Activated naive CD8-positive, alpha-beta T cell treated with anti-CD3 and anti-CD28 coated beads, Interleukin-2, amount 10 ng/mL, durations not matched to agents 7 days and 5 days (primary cell): ENCODE measurements at regions not wholly inside any gene's neighbourhood (a gene's known extent, or its start where the extent isn't known, plus 50 kb on each side); places are given as distances from the start of the nearest gene placed in this dataset.
"Not testable (repeated sequence)": the region's sequence is repeated elsewhere in the genome, so short reads cannot be mapped to it uniquely, and the experiment has no call there.

Source experiments
- ATAC-seq: fragments of 150-1000 bp; cut with Tn5 transposase; one replicate; pipeline ENCODE4 v1.10.0; 2021; ENCODE audit warnings: low read depth, moderate library complexity
- POLR2A ChIA-PET: fragments of 350-600 bp; sonication (Branson Sonifier 250); formaldehyde crosslinking; loops from one replicate; lab custom pipeline; 2021; ENCODE audit warnings: antibody characterized with exemption; lab: Charles Lee
- DNase-seq: peaks from one replicate; pipeline ENCODE4 v3.0.0; 2021
- H3K27ac Mint-ChIP-seq: one replicate; pipeline ENCODE4 v1.8.0; 2022; ENCODE audit warnings: mild to moderate bottlenecking, mixed read lengths
- H3K27me3 Mint-ChIP-seq: one replicate; pipeline ENCODE4 v1.8.0; 2022; ENCODE audit warnings: mild to moderate bottlenecking, moderate library complexity, mixed read lengths
- H3K36me3 Mint-ChIP-seq: one replicate; pipeline ENCODE4 v1.8.0; 2021; ENCODE audit warnings: mild to moderate bottlenecking, mixed read lengths
- H3K4me1 Mint-ChIP-seq: one replicate; pipeline ENCODE4 v1.8.0; 2021; ENCODE audit warnings: mixed read lengths
- H3K4me3 Mint-ChIP-seq: one replicate; pipeline ENCODE4 v1.8.0; 2022; ENCODE audit warnings: mild to moderate bottlenecking, moderate library complexity, mixed read lengths
- H3K9me3 Mint-ChIP-seq: one replicate; pipeline ENCODE4 v1.8.0; 2021; ENCODE audit warnings: mixed read lengths

DNA sequence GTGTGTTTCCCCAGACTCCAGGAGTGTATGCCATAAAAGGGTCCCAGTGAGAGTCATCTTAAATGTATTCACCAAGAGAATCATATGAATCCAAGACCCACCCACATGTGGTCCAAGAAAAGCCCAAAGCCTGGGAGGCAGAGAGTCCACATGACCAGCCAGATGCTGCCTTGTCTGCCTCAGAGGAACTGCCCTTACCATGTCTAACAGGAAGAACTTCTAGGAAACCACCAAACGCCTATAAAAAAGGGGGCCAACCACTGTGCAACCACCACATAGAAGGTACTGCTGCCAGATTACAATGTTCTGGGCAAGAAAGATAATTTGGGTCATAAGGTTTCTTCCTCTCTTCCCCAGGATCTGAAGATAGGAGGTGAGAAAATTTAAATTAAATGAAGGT lies 129.8 kb upstream of the SLC24A2 start:
- ATAC-seq (no peak), DNase-seq (no peak)
- Mint-ChIP-seq H3K4me3 (no peak overlapping the region), H3K27me3 (peaks cover 24% of the 10 kb centered on the region), H3K4me1 (peaks cover 10% of the 10 kb centered on the region), H3K27ac (no peak overlapping the region), H3K9me3 (no peaks in the 10 kb centered on the region), H3K36me3 (no peaks in the 10 kb centered on the region)
- POLR2A ChIA-PET = no interaction called here

DNA sequence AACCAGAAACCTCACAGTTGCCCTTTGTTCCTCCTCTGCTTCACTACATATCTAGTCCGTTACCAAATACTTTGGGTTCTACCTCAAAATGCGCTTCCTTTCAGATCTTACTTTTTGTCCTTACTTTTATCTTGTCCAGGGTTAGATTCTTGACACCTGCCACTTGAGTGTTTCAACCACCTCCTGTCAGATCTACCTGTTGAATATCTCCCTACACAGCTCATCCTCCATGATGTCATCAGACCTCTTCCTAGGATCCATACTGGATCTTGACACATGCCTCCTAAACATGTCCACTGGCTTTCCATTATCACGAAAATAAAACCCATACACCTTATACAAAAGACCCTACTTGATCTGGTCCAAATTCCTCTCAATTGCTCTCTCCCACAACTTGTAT lies 125.2 kb upstream of the SLC24A2 start:
- no peak overlapping the region for H3K27ac Mint-ChIP-seq

DNA sequence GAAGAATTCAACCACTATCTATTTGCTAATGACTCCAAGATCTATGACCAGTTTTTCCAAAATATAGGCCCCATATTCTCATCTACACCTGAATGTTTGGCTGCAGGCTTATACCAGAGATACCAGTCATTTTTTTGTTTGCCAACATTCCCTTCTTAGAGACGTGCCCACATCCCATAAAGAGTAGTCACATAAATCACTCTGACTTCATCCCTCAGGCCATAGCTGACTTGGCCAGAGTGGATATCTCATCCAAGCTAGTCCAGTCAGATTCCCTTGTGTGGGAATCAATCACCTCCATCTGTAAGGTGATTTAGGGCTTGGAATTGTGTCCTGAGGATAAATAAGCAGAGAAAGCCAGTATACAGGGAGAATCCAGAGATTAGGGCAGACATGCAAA lies 124.3 kb upstream of the SLC24A2 start:
- Mint-ChIP-seq H3K4me1 (peaks cover 3% of the 10 kb centered on the region), H3K4me3 (no peak overlapping the region), H3K27me3 (peaks cover 11% of the 10 kb centered on the region), H3K36me3 (no peaks in the 10 kb centered on the region), H3K27ac (no peak overlapping the region), H3K9me3 (no peaks in the 10 kb centered on the region)
- no peak for ATAC-seq
- POLR2A ChIA-PET = no interaction called here
- no peak for DNase-seq

More for the DNA sequence above, 125.2 kb upstream of the SLC24A2 start:
- POLR2A ChIA-PET = no interaction called here
- DNase-seq (no peak), ATAC-seq (no peak)
- Mint-ChIP-seq H3K4me3 (no peak overlapping the region), H3K9me3 (no peaks in the 10 kb centered on the region), H3K4me1 (peaks cover 10% of the 10 kb centered on the region), H3K27me3 (peaks cover 16% of the 10 kb centered on the region), H3K36me3 (no peaks in the 10 kb centered on the region)

DNA sequence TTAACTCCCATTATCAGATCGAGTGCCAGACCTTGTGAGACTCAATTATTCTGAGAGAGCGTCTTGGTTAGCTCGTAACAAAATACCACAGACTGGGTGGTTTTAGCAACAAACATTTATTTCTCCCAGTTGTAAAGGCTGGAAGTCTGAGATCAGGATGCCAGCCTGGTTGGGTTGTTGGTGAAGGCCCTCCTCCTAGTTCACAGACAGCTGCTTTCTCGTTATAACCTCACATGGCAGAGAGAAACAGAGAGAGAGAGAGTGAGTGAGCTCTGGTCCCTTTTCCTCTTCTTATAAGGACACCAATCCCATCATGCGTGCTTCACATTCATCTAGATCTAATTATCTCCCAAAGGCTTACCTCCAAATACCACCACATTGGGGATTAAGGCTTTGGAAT lies 114.2 kb upstream of the SLC24A2 start:
- Mint-ChIP-seq H3K36me3 (no peaks in the 10 kb centered on the region), H3K9me3 (peaks cover 7% of the 10 kb centered on the region), H3K4me3 (no peak overlapping the region), H3K27me3 (no peaks in the 10 kb centered on the region), H3K4me1 (peaks cover 6% of the 10 kb centered on the region), H3K27ac (no peak overlapping the region)
- DNase-seq (no peak), ATAC-seq (no peak)
- POLR2A ChIA-PET = no interaction called here

DNA sequence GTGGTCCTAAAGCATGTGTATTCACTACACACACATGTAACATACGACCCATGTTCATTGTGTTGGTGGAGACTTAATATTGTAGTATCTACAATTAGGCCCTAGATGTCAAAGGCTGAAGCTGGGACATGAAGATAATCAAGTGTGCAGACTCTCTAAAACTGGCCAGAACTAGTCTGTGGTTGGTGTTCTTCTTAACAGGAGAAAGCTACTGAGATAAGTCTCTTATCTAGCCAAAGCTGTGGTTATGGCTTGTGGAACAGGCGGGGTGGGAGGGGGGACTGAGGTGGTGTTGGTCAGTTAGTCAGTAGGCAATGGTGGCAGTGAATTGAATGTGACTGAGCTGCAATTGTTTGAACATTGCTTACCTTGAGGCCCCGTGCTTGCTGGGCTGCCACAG lies 112.7 kb upstream of the SLC24A2 start:
- Mint-ChIP-seq H3K27me3 (no peaks in the 10 kb centered on the region), H3K4me3 (no peak overlapping the region), H3K9me3 (peaks cover 3% of the 10 kb centered on the region), H3K36me3 (no peaks in the 10 kb centered on the region), H3K27ac (no peak overlapping the region), H3K4me1 (peaks cover 6% of the 10 kb centered on the region)
- ATAC-seq = no peak
- DNase-seq = no peak
- POLR2A ChIA-PET = no interaction called here

DNA sequence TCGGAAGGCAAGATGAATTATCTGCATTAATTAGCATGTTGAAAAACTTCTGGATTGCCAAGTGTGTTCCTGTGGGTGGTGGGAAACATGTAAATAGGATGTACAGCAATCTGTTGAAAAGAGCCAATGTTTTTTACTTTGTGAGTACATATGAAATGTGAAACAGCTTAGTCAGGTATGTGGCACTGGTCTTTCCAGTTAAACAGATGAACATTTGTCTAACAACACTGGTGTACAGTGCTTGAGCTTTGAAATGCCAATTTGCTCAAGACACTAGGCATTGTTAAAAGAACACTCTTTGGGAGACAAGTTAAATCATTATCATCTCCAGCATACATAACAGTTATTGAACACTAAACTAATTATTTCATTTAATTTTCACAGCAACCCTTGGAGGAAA lies 107.3 kb upstream of the SLC24A2 start:
- no peaks in the 10 kb centered on the region for H3K27me3 Mint-ChIP-seq
- peaks cover 3% of the 10 kb centered on the region for H3K9me3 Mint-ChIP-seq
- DNase-seq = no peak
- POLR2A ChIA-PET = no interaction called here
- H3K4me1 Mint-ChIP-seq = no peaks in the 10 kb centered on the region
- H3K4me3 Mint-ChIP-seq = no peak overlapping the region
- no peak overlapping the region for H3K27ac Mint-ChIP-seq
- ATAC-seq = no peak
- no peaks in the 10 kb centered on the region for H3K36me3 Mint-ChIP-seq

DNA sequence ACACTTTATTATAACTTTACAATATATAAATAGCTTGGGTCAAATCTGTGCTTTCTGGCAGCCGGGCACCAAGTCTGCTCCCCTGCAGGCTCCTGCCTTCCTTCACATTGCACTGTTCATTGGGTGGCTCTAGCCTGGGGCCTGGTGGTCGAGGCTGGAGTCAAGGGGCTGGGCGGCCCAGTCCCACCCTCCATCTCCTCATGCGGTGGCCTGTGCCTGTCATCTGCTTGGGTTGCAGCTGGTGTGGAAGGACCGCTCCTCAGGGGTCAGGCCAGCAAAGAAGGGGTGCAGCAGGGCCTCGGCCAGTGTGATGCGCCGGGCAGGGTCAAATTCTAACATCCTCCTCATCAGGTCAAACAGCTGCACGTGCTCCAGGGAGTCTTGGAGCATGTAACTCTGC lies 106.7 kb upstream of the SLC24A2 start:
- H3K27me3 Mint-ChIP-seq, H3K9me3 Mint-ChIP-seq, H3K36me3 Mint-ChIP-seq, DNase-seq, H3K27ac Mint-ChIP-seq, ATAC-seq, H3K4me3 Mint-ChIP-seq, POLR2A ChIA-PET, H3K4me1 Mint-ChIP-seq: not testable (repeated sequence)

DNA sequence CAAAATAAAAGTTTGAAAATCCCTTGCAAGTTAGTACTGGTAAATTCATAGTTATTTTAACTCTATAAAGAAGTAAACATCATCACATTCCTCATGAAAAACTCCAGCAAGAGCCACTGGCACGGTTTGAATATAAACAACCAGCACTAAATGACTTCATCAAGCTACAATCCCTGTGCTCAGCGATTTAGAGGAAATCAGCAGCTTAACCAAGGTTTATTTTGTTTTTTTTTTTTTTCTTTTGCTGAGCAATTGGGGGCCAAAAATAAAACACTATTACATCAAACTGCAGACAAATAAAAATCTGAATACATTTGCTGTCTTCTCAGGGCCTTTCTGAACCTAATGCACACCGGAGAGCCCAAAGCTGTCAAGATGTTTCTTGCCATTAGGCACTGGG lies 106.2 kb upstream of the SLC24A2 start:
- no peak overlapping the region for H3K27ac Mint-ChIP-seq
- no peaks in the 10 kb centered on the region for H3K27me3 Mint-ChIP-seq
- no peak overlapping the region for H3K4me3 Mint-ChIP-seq
- no peak for ATAC-seq
- no peaks in the 10 kb centered on the region for H3K4me1 Mint-ChIP-seq
- DNase-seq = no peak
- H3K9me3 Mint-ChIP-seq = peaks cover 3% of the 10 kb centered on the region
- POLR2A ChIA-PET = no interaction called here
- no peaks in the 10 kb centered on the region for H3K36me3 Mint-ChIP-seq

DNA sequence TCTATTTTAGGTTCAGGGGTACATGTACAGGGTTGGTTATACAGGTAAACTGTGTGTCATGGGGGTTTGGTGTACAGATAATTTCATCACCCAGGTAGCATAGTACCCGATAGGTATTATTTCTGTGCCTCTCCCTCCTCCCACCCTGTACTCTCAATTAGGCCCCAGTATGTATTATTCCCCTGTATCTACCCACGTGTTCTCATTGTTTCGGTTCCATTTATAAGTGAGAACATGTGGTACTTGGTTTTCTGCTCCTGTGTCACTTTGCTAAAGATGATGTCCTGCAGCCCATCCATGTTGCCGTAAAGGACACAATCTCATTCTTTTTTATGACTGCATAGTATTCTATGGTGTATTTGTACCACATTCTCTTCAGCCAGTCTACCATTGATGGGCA lies 96.8 kb upstream of the SLC24A2 start:
- H3K36me3 Mint-ChIP-seq = no peaks in the 10 kb centered on the region
- no peak for ATAC-seq
- peaks cover 2% of the 10 kb centered on the region for H3K9me3 Mint-ChIP-seq
- no peak for DNase-seq
- no peaks in the 10 kb centered on the region for H3K4me1 Mint-ChIP-seq
- peaks cover 8% of the 10 kb centered on the region for H3K27me3 Mint-ChIP-seq
- no peak overlapping the region for H3K4me3 Mint-ChIP-seq
- POLR2A ChIA-PET = no interaction called here
- no peak overlapping the region for H3K27ac Mint-ChIP-seq

DNA sequence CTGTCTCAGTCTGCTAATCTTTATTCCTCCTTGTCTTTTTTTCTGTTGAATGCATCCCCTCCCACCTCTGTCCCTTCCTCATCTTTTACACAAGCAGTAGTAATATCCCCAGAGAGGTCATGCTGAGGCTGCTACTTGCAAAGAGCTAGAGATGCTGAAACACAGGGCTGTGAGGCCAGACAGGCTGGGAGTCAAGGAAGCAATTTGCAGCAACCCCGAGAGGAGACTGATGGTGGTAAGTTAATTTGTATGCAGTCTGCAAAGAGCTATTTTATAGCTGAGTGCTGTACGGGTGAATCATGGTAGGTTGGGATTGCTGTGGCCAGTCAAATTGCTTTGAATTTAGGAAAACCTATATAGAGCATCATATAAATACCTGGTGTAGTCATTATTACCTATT lies 90.2 kb upstream of the SLC24A2 start:
- Mint-ChIP-seq H3K9me3 (no peaks in the 10 kb centered on the region), H3K27ac (no peak overlapping the region), H3K27me3 (peaks cover 24% of the 10 kb centered on the region), H3K4me3 (no peak overlapping the region), H3K36me3 (no peaks in the 10 kb centered on the region), H3K4me1 (no peaks in the 10 kb centered on the region)
- no peak for DNase-seq
- no peak for ATAC-seq
- POLR2A ChIA-PET = no interaction called here

DNA sequence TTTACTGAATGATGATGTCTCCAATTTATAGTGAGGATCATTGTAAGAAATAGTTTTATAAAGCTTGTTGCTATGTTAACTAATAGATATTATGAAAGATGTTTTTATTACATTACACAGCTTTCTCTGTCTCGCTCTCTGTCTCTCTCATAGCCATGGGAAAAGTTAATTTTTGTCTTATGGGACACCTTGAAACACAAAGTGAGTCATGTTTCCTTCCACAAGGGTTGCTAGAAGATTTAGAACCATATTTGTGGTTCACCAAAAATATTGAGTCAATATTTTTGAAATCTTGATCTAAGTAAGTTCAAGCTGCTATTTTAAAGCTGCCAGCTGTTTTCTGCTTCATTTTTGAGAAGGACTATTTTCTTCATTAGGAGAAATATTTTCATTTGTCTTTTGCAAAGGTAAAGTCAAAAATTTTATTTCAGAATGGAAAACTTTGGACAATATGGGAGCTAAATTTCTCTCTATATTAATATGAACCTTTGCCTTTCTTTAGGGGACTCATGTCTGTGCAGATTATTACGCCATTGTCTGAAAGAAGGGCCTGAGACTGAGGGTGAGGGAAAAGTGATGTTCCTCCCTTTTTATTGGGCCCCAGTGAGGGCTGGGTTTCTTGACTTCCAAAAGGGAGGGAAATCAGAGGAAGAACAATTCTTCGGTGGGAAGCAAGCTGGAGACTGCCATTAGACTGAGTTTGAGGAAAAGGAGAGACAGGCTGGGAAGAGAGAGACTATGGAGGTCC lies 87.9 kb upstream of the SLC24A2 start:
- Mint-ChIP-seq H3K36me3 (peaks cover 2% of the 10 kb centered on the region), H3K4me3 (no peak overlapping the region), H3K4me1 (no peaks in the 10 kb centered on the region), H3K27ac (no peak overlapping the region), H3K27me3 (peaks cover 35% of the 10 kb centered on the region), H3K9me3 (peaks cover 4% of the 10 kb centered on the region)
- DNase-seq = no peak
- no peak for ATAC-seq
- POLR2A ChIA-PET = no interaction called here

DNA sequence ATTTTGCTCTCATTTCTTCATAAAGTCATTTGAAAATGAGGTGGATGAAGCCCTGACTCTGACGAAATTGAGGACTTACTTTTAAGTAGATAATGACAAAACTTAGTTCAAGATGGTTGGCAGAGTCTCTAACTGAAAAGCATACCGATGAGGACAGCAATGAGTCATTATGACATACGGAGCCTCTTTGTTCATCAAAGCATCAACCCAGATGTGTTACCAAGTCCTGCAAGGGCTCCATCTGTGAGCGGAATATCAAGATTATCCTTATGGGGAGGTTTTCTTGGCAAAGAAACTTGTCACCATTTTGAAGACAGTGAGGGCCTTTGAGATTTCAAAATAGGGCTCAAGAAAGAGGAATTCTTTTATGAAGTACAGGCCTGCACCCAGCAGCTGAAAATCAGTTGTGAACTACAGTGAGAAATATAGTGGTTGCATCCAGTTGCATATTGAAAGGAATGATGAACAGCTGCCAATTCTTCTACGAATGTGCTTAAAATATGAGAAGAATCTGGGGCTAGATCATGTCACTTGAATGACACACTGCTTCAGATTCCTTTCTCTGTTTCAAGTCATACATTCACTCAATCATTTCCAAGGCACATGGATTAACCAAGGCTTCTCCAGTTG lies 86.6 kb upstream of the SLC24A2 start:
- Mint-ChIP-seq H3K27me3 (peaks cover 30% of the 10 kb centered on the region), H3K4me1 (no peaks in the 10 kb centered on the region), H3K36me3 (peaks cover 2% of the 10 kb centered on the region), H3K9me3 (peaks cover 4% of the 10 kb centered on the region), H3K27ac (no peak overlapping the region), H3K4me3 (no peak overlapping the region)
- ATAC-seq (no peak), DNase-seq (no peak)
- POLR2A ChIA-PET = interaction anchor here (0.5 kb wide), 1 partner anchor 264 kb away, joined by 4 read pairs; no protein-coding TSS in a partner anchor

DNA sequence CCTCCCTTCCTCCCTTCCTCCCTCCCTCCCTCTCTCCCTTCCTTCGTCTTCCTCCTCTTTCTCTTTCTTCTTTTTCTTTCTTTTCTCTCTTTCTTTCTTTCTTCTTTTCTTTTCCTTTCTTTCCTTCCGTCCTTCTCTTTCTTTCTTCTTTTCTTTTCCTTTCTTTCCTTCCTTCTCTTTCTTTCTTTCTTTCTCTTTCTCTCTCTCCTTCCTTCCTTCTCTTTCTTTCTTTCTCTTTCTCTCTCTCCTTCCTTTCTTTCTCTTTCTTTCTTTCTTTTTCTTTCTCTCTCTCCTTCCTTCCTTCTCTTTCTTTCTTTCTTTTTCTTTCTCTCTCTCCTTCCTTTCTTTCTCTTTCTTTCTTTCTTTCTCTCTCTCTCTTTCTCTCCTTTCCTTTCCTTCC lies 84.4 kb upstream of the SLC24A2 start:
- DNase-seq, H3K4me1 Mint-ChIP-seq, H3K4me3 Mint-ChIP-seq, H3K27ac Mint-ChIP-seq, ATAC-seq, H3K36me3 Mint-ChIP-seq, H3K9me3 Mint-ChIP-seq, POLR2A ChIA-PET: not testable (repeated sequence)
- H3K27me3 Mint-ChIP-seq = peaks cover 24% of the 10 kb centered on the region

DNA sequence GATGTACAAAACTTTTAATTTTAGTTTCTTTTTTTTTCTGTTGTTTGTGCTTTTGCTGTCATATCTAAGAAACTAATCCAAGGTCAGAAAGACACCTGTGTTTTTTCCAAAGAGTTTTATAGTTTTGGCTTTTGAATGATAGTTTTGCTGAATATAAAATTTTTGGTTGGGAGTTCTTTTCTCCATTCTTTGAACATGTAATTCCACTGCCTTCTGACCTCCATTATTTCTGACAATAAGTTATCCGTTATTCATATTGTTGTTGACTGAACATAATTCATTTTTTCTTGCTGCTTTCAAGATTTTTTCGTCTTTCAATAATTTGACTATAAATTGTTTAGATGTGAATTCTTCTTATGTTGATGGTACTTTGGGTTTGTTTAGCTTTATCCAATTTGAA lies 82.2 kb upstream of the SLC24A2 start:
- H3K27me3 Mint-ChIP-seq = peaks cover 18% of the 10 kb centered on the region
- H3K27ac Mint-ChIP-seq = no peak overlapping the region
- ATAC-seq (no peak), DNase-seq (no peak)
- peaks cover 3% of the 10 kb centered on the region for H3K36me3 Mint-ChIP-seq
- no peaks in the 10 kb centered on the region for H3K4me1 Mint-ChIP-seq
- H3K4me3 Mint-ChIP-seq = no peak overlapping the region
- POLR2A ChIA-PET = no interaction called here
- peaks cover 4% of the 10 kb centered on the region for H3K9me3 Mint-ChIP-seq
